Motor neuron (in vitro differentiated cells): ENCODE measurements at regions not wholly inside any gene's neighbourhood (a gene's known extent, or its start where the extent isn't known, plus 50 kb on each side); places are given as distances from the start of the nearest gene placed in this dataset.

Source experiments
- ATAC-seq, 8 experiments: fragments of 200-7000 bp; cut with Tn5 transposase; replicated peaks in 6 of 8; 2 replicates each; pipeline ENCODE4 v1.8.0; 2021; ENCODE audit warnings: mild to moderate bottlenecking in 8 of 8, moderate library complexity in 8 of 8
- H3K27ac ChIP-seq, 2 donors: fragments of 250-450 bp; sonication (Bioruptor Pico); 2 replicates each; pipeline ENCODE4 v1.9.0; 2021; ENCODE audit warnings: antibody characterized with exemption in 2 of 2, mild to moderate bottlenecking in 2 of 2, moderate library complexity in 1 of 2
- H3K4me1 ChIP-seq, 2 donors: fragments of 250-450 bp; sonication (Bioruptor Pico); replicated peaks in 1 of 2; 2 replicates each; pipeline ENCODE4 v1.6.1; 2021; ENCODE audit warnings: antibody characterized with exemption in 2 of 2, mild to moderate bottlenecking in 2 of 2, moderate library complexity in 1 of 2
- H3K4me3 ChIP-seq, 5 donors: fragments of 250-450 bp; sonication (Bioruptor Pico); 2 replicates each; pipeline ENCODE4 v1.9.0; 2021; ENCODE audit warnings: antibody characterized with exemption in 5 of 5, mild to moderate bottlenecking in 5 of 5, moderate library complexity in 4 of 5
- WGBS, 10 experiments: fragments of 450-650 bp; shearing (Covaris generic); methylation state at CpG; one replicate each; pipeline ENCODE4 v1.0.0; 2022; 5-methylcytosine and 5-hydroxymethylcytosine counted together
- in situ Hi-C, 9 experiments: fragments of 400-800 bp; cut with MboI; loops; one replicate each; pipeline ENCODE4 v1.15.0; 2021; ENCODE audit warnings: low sequenced_read_pairs in 9 of 9, low pct_unique_long_range_greater_than_20kb in 2 of 9; ENCODE audit not compliant: unreplicated experiment in 9 of 9

DNA sequence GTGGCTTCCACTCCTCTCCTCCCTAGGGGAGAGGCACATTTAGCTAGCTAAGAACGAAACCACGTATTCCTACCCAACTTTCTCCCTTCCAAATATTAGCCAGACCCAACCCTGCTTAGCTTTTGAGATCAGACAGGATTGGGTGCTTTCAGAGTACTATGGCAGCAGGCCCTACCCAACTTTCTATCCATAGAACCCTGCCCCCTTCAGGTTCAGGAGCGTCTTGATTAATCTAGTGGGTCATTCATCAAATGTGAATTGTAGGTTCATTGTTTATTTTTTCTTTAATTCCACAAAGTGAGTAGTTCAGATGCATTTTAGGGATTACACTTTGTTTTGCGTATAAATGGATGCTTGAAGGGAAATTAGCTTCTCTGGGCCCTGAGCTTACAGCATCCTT is 188.3 kb downstream of the MIB1 start:
- no peak overlapping the region for H3K27ac ChIP-seq
- H3K4me1 ChIP-seq = no peaks in the 10 kb centered on the region
- WGBS, 10 experiments = 20 to 100% (median 65%) methylated on average over 2 to 4 of the region's 4 CpGs; no CpG with 5 or more reads in 4 of the 10 experiments
- ATAC-seq = no peak
- in situ Hi-C loops = no loop called here
- H3K4me3 ChIP-seq = no peak overlapping the region

DNA sequence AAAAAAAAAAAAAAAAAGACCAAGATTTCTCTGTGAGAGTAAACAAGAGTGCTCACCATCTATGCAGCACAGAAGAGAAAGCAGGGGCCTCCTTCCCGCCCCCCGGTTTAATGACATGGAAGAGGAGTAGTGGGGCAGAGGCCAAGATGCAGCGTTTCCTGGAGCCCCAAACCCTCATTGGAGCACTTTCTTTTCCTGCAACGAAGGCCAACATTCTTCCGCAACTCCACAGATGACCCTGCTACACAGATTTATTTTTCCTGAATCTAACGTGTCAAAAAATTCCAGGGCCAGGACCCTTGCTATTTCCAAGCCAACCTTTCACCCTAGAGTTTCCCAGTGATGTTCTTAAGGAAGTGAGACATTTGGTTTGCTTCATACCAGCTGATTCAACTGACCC is 189.6 kb downstream of the MIB1 start:
- H3K27ac ChIP-seq = no peak overlapping the region
- in situ Hi-C loops = no loop called here
- H3K4me3 ChIP-seq = no peak overlapping the region
- H3K4me1 ChIP-seq = no peaks in the 10 kb centered on the region
- WGBS, 10 experiments = 18 to 94% (median 80%) methylated on average over 1 to 5 of the region's 6 CpGs; no CpG with 5 or more reads in 1 of the 10 experiments
- ATAC-seq = no peak

DNA sequence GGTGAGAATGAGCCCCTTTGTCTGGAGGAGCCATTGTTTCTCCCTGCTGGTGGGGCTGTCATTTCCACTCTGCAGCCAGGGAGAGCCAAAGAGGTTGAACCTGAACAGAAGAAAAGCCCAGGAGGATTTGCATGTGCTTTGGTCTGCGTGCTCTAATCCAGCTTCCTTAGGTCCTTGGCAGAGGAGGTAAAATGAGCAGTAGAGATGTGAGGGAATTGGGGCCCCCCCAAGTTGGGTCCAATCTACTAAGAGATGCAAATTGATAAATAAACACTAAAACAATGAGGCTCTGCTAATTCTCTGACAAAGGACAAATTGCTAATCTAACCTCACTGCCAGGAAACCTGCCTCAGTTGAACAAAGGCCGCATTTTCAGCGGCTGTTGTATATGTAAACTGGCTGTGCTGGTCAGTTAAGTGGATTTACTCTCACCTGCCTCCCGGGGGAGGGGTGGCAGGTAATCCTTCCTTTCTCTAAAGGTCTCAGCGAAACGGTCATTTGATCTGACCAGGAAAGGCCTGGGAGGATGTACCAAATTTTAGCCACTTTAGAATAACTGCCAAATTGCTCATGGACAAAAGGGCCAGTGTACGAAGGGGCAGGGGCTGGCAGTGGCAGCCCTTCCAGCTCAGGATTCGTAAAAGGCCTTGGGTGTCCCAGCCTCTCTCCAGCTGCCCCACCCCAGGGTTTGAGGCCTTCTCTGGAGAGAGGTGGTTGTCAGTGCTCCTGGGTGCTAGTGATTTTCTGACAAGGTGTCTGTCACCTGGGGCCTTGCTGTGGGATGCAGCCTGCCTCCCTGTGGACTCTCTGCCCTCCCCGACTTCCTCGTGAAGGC is 193.6 kb downstream of the MIB1 start:
- no peak for ATAC-seq
- Histone ChIP-seq H3K27ac (no peak overlapping the region), H3K4me3 (no peak overlapping the region), H3K4me1 (no peaks in the 10 kb centered on the region)
- 4 to 80% (median 60%) methylated on average over 1 to 5 of the region's 10 CpGs; no CpG with 5 or more reads in 3 of the 10 experiments for WGBS, 10 experiments
- in situ Hi-C loops = no loop called here

DNA sequence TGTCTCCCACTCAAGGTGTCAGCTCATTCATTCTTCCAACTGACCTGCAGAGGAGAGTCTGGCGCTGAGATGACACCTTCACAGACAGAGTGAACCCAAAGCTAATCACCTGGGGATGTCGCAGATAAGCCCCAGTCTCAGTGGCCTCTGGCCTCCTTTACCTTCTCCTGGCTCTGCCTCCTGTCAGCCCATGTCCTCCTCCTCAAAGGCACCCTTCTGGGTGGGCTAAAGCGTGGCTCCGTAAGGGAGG is 194.1 kb downstream of the MIB1 start:
- 27 to 100% (median 80%) methylated on average over 1 to 4 of the region's 4 CpGs; no CpG with 5 or more reads in 7 of the 10 experiments for WGBS, 10 experiments
- Histone ChIP-seq H3K4me3 (no peak overlapping the region), H3K4me1 (no peaks in the 10 kb centered on the region), H3K27ac (no peak overlapping the region)
- in situ Hi-C loops = no loop called here
- no peak for ATAC-seq

DNA sequence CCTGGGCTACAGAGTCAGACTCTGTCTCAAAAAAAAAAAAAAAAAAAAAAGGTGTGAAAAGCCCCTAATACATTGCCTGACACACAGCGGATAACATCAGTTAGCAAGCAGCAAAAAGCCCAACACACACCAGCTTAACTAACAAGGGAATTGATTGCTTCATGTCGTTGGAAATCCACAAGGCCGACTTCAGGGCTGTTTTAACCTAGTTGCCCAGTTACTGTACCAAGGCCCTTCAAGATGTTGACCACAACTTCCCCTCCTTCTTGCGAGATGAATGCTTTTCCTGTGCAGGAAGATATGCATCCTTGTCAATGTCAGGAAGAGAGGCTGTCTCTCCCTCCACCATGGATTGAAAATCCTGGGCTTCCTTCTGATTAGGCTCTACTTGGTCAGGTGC is 202.9 kb downstream of the MIB1 start:
- H3K4me3 ChIP-seq = no peak overlapping the region
- no peak overlapping the region for H3K27ac ChIP-seq
- in situ Hi-C loops = no loop called here
- H3K4me1 ChIP-seq = no peaks in the 10 kb centered on the region
- WGBS, 10 experiments = 0 to 93% (median 71%) methylated on average over 2 to 3 of the region's 4 CpGs; no CpG with 5 or more reads in 3 of the 10 experiments
- no peak for ATAC-seq

DNA sequence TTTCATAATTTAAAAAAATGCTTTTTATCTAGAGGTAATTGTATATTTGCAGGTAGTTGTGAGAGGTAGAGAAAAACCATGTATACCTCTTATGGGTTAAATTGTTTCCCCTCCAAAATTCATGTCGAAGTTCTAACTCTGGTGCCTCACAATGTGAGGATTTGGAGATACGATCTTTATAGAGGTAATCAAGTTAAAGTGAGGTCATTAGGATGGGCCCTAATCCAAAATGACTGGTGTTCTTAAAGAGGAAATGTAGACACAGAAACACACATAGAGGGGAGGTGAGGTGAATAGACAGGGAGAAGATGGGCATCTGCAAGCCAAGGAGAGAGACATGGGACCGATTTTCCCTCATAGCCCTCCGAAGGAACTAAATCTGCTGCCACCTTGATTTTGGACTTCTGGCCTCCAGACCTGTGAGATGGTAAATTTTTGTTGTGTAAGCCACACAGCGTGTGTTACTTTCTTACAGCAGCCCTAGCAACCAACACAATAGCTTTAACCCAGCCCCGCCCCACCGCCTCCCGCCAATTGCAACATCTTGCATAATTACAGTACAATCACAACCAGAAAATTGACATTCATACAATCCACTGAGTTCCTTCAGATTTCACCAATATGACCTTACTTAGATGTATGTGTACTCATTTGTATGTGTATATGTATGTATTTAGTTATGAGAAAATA is 208.9 kb downstream of the MIB1 start:
- in situ Hi-C loops = loop anchor here in 1 of 9 experiments (25.0 kb wide), 1 partner anchor 762 kb away; no protein-coding TSS in a partner anchor
- Histone ChIP-seq H3K27ac (no peak overlapping the region), H3K4me3 (no peak overlapping the region), H3K4me1 (no peaks in the 10 kb centered on the region)
- peak in 3 of 8 experiments; percentile 82 to 90 (median 87) for ATAC-seq
- WGBS, 10 experiments = 0 to 100% (median 46%) methylated on average over 1 to 4 of the region's 8 CpGs; no CpG with 5 or more reads in 1 of the 10 experiments

DNA sequence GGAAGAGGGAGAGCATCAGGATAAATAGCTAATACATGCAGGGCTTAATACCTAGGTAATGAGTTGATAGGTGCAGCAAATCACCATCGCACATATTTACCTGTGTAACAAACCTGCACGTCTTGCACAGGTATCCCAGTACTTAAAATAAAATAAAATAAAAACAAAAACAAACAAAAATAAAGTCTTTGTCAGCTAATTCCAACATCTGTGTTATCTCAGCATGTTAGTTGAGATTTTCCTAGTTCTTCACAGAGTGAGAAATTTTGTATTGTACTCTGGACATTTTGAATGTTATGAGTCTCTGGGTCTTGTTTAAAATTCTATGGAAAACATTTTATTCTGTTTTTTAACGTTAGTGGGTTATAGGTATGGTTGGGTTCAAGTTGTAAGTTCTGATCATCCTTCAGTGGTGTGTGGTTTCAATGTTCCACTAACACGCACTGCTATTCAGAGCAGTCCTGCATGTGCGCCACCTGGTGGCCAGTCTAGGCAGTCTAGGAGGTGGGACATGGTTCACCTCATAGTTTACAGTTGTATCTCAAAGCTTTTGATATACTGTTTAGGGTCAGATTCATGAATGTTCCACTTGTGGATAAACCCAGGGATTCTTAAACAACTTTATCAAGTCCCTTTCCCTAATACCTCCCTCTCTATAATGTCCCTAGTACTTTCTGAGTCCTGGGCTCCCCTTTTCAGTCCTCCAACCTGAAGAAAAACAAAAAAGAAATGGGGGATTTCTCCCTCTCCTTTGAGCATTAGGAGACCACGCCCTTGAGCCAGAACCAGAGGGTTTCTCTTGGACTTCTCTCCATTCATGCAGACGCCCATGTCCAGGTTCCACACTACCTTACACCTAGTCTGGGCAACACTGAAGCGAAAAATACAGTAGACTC is 213.4 kb upstream of the GATA6 start:
- in situ Hi-C loops = loop anchor here in 1 of 9 experiments (25.0 kb wide), 1 partner anchor 769 kb away; no protein-coding TSS in a partner anchor
- no peak overlapping the region for H3K27ac ChIP-seq
- ATAC-seq = peak; percentile 40 to 74 (median 54)
- WGBS, 10 experiments = 0 to 80% (median 29%) methylated on average over 1 to 8 of the region's 8 CpGs; no CpG with 5 or more reads in 1 of the 10 experiments
- H3K4me1 ChIP-seq = no peaks in the 10 kb centered on the region
- H3K4me3 ChIP-seq = no peak overlapping the region

DNA sequence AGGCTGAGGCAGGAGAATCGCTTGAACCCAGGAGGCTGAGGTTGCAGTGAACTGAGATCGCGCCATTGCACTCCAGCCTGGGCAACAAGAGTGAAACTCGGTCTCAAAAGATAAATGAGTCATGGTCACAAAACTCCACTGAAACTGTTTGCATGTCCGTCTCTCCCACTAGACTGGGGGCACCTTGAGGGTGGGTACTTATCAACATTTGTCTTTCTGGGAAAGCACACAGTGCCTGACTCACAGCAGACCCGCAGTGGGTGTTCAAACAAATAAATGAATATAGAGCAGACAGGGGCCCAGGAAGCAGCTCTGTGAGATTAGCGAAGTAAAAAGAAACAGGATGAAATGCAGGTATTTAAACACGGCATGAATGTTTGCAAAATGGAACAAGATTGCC is 211.1 kb upstream of the GATA6 start:
- in situ Hi-C loops = loop anchor here in 1 of 9 experiments (25.0 kb wide), 1 partner anchor 771 kb away; no protein-coding TSS in a partner anchor
- Histone ChIP-seq H3K4me1 (no peaks in the 10 kb centered on the region), H3K4me3 (no peak overlapping the region), H3K27ac (no peak overlapping the region)
- WGBS, 10 experiments = 46 to 100% (median 89%) methylated on average over 1 to 5 of the region's 8 CpGs; no CpG with 5 or more reads in 1 of the 10 experiments
- ATAC-seq = no peak

DNA sequence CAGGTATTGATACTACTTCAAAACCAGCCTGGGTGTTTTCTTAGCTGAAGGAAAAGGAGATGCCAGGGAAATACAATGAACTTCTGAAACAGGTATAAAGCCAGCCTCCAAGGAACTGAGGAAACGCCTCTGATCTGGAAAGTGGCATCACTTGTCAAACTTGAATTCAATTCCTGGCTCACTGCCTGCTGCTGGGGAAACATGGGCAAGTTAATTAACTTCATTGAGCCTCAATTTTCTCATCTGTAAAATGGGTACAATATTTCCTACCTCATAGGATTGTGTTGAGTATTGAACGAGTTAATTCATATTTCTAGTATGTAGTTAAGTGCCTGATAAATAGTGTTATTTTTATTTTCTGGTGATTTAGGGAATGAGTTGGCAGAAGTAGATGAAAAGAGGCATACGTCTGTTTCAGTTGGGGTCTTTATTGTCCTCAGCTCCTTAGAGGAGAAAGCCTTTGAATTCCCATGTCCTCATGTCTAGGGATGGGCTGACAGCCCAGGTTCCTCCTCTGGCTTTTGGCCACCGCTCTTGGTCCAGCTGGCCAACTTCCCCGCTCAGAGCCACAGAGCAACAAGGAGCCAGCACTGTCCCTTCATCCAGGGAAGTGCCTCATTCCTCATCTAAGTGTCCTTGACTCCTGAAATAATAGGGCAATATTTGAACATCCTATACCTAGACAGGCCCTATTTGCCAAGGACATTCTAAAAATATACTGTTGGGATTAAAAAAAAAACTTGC is 210.5 kb upstream of the GATA6 start:
- no peaks in the 10 kb centered on the region for H3K4me1 ChIP-seq
- WGBS, 10 experiments = 21 to 100% (median 71%) methylated on average over 2 to 4 of the region's 5 CpGs; no CpG with 5 or more reads in 2 of the 10 experiments
- no peak for ATAC-seq
- H3K27ac ChIP-seq = no peak overlapping the region
- in situ Hi-C loops = loop anchor here in 1 of 9 experiments (25.0 kb wide), 1 partner anchor 772 kb away; no protein-coding TSS in a partner anchor
- no peak overlapping the region for H3K4me3 ChIP-seq

DNA sequence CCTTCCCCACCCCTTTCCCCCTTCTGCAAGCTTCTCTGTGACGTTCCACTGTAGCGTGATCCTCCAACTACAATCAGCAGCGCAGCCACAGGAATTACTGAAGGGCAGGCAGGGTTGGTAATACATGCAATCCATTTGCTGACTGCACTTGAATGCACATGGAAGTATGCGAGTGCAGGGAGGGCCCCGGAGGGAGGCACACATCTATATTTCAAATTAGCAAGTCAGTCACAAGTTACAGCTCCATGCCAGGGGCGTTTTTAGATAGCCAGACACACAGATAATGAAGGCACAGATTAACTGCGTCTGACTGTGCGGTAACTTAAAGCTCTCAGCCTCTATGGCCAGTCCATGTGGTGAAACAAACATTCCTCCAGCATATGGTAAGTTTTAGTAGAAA is 209.2 kb upstream of the GATA6 start:
- no peak overlapping the region for H3K4me3 ChIP-seq
- ATAC-seq = peak in 6 of 8 experiments; percentile 43 to 98 (median 78)
- H3K4me1 ChIP-seq = no peaks in the 10 kb centered on the region
- WGBS, 10 experiments = 0 to 65% methylated on average over 2 of the region's 8 CpGs; no CpG with 5 or more reads in 8 of the 10 experiments
- H3K27ac ChIP-seq = no peak overlapping the region
- in situ Hi-C loops = loop anchor here in 1 of 9 experiments (25.0 kb wide), 1 partner anchor 773 kb away; no protein-coding TSS in a partner anchor

DNA sequence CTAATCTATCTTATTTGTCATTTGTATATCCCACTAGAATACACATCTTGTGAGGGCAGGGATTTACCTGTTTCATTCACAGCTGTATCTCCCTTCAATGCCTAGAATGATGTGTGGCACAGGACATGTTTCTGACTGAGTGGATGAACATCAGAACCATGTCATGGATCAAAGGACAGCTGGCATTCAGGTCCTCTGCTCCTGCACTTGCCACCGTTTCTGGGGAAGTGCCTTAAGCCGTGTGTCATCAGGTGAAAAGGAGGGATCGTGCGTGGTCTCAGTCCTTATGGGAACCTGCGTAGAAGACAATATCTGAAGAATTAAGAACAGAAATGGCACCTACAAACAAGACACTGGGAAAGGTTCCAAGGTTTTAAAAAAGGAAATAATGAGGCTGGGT is 206.1 kb upstream of the GATA6 start:
- Histone ChIP-seq H3K27ac (no peak overlapping the region), H3K4me3 (no peak overlapping the region), H3K4me1 (no peaks in the 10 kb centered on the region)
- no peak for ATAC-seq
- 35 to 100% (median 96%) methylated on average over 1 to 5 of the region's 5 CpGs; no CpG with 5 or more reads in 4 of the 10 experiments for WGBS, 10 experiments
- in situ Hi-C loops = loop anchor here in 1 of 9 experiments (25.0 kb wide), 1 partner anchor 776 kb away; no protein-coding TSS in a partner anchor

DNA sequence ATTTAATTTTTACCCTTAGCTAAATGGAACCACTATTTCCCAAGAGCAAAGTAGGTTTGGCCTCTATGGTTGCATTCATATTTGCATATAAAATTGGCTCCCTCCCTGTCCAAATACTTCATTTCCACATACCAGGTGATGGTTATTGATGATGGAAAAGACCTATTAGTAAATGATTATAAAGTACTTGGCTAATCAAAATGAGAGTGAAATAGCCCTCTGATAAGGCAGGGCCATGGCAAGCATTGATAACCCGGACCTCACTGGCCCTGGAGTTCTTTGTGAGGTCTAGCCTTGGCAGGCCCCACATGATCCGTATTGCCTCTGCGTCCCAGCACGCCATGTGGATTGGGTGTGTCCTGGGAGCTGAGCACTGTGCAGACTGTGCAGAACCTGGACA is 201.1 kb upstream of the GATA6 start:
- Histone ChIP-seq H3K4me3 (no peak overlapping the region), H3K4me1 (no peaks in the 10 kb centered on the region), H3K27ac (no peak overlapping the region)
- WGBS, 10 experiments = 13 to 100% (median 80%) methylated on average over 1 to 4 of the region's 4 CpGs; no CpG with 5 or more reads in 3 of the 10 experiments
- in situ Hi-C loops = loop anchor here in 1 of 9 experiments (25.0 kb wide), 1 partner anchor 781 kb away; no protein-coding TSS in a partner anchor
- ATAC-seq = peak in 2 of 8 experiments; percentile 38 to 59
